GM19397 (cell line): ENCODE measurements at regions not wholly inside any gene's neighbourhood (a gene's known extent, or its start where the extent isn't known, plus 50 kb on each side); places are given as distances from the start of the nearest gene placed in this dataset.
"Not testable (repeated sequence)": the region's sequence is repeated elsewhere in the genome, so short reads cannot be mapped to it uniquely, and the experiment has no call there.

Experiments used
- ATAC-seq: cut with Tn5 transposase; IDR thresholded peaks from one replicate; pipeline ENCODE4 v1.9.1; 2021; ENCODE audit warnings: mild to moderate bottlenecking, moderate library complexity; ENCODE audit not compliant: unreplicated experiment

DNA sequence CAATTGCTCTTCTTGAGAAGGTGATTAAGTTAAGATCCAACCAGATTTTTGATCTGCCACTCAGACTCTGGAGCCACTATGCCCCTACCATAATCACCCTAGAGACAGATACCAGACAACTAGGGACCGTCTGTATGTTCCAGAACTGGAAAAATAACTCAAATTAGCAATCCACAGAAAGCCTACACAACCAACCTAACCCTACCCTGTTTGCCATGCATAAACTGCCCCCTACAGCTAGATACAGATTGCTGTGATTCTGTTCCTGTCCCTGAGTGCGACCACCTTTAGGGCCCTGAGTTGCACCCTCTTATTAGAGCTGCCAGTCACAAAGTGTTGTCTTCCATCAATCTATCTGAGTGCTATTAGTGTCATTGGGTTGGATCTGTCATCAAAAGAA lies 929.8 kb upstream of the SLITRK1 start:
- ATAC-seq: no peak

DNA sequence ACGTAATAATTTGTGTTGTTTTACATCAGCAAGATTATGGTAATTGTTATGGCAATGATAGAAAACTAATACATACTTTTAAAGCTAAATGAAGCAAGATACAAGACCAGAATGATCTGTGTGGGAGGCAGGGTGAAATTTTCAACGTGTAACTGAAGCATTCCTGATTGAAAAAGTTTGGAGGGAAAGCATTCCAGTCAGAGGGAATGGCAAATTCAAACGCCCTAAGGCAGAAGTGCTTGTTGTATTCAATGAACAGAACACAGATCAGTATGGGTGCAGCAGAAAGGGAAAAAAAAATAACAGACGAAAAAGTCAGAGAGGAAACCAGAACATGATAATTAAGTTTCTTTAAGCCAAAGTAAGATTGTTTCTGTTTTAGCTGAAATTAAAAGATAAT lies 928.5 kb upstream of the SLITRK1 start:
- ATAC-seq: no peak

DNA sequence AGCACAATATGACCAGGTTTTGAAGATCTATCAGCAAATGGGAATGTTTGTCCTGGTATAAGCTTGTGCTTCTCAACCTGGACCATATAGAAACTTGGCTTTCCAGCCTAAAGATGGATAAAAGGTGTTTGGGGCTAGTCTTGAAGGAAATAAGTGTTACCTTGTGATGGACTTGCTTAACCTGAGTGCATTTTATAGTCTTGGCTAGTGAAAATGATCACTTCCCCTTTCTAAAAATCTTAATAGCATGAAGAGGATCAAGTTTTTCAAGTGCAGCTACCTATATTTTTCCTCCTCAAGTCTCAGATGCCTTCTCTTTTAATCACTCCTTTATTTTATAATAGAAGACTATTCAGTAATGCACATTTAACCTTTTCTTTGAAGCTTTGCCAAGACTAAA lies 919.8 kb upstream of the SLITRK1 start:
- ATAC-seq: no peak

DNA sequence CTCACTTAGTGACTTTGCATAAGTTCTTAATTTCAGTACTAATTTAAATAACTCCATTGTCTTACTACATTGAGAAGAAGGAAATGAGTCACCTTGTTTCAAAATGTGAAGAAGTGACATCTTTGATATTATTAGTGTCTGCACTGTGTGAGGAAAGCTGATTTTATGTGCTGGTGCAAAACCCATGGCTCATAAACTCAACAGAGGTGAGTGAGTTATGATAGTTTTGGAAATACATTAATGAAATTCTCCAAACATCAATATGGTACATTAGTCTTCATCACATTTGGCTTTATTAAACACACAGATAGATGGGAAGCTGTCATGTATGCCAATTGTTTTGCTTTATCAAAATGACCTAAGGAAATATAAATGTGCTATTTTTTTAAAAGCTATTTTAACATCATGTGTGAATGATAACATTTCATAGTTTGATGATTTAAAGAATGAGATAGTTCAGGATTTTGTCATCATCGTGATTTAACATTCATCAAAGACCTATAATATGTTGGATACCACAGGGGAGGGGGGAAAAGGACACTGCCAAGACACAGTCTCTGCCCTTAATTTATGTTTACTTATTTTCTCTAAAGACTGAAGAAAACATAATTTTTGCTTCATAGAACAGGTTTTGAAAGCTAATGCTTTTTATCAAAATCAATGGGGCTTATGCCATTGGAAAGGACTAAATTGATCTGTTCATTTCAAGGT lies 902.3 kb upstream of the SLITRK1 start:
- ATAC-seq: no peak

DNA sequence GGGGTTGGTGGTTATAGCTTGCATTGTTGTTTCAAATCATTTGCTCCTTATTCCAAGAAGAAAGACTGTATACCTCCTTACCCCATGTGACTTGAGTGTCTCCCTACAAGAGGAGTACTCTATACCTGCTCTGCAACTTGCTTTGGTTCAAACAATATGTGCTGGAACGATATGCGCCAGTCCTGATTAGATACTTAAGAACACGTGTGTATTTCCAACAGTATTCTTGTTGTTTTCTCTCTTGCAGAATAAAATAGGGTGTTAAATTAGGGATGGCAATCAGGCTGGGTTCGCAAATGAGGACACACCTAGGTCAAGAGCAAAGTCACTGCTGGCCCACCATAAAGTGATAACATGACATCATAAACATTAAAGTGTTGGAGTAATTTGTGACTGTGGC lies 895.0 kb upstream of the SLITRK1 start:
- ATAC-seq: no peak

DNA sequence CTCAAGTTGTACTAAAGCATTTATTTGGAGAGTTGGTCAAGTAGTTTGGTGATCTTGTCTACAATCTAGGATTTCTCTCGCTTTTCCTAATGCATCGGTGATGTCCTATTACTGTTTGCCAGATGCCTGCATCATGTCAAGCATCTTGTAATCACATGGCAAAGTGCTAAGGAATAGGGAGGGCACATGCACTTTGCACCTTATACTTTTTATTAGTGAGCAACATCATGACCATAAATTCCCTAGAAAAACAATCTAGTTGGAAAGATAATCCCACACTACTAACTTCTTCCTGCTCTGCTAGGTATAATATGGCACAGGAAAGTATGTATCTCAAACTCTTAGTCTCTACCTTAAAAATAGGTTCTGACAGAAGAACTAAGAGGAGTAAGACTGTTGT lies 894.3 kb upstream of the SLITRK1 start:
- no peak for ATAC-seq

DNA sequence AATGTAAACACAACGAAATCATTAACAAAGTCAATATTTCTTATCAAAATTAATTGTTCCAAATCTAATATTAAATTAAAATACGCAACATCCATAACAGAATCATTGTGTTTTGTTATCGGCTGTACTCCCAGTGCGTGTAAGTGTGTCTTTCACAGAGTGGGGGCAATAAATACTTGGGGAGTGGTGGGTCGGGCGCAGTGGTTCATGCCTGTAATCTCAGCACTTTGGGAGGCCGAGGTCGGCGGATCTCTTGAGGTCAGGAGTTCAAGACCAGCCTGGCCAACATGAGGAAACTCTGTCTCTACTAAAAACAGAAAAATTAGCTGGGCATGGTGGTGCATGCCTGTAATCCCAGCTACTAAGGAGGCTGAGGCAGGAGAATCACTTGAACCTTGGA lies 893.6 kb upstream of the SLITRK1 start:
- ATAC-seq: not testable (repeated sequence)

DNA sequence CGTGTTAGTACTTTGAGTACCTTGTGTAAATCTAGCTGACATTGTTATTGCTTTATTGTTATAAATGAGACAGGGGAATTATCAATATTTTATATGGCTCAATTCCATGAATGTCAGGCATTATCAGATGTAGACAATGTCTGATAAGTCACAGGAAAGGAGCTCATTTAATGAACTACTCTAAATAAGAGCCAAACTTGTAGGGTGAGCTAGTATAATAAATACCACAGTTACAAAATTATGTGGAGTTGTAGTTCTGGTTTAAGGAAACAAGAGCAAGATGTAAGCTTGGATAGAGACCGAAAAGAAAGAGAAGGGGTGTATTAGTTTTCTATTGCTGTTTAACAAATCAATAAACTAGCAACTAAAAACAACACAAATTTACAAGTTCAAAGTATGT lies 891.8 kb upstream of the SLITRK1 start:
- no peak for ATAC-seq

DNA sequence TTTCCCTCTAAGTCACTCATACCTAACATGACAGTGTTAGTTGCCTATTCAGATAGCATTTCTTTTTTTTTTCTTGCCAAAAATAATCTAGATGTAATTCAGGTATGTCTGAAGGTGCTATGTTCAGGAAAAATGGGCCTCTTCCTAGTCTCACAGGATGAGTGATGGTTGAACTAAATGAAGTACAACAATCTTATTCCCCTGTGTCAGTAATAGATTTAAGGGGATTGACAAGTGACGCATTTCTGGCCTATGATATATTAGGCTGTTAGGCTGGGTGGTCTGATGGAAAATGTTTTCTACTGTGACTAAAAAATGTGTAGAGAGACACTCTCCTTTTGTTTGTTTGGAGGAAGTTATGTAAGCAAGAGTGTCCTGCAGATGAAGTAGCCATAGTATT lies 878.7 kb upstream of the SLITRK1 start:
- no peak for ATAC-seq

DNA sequence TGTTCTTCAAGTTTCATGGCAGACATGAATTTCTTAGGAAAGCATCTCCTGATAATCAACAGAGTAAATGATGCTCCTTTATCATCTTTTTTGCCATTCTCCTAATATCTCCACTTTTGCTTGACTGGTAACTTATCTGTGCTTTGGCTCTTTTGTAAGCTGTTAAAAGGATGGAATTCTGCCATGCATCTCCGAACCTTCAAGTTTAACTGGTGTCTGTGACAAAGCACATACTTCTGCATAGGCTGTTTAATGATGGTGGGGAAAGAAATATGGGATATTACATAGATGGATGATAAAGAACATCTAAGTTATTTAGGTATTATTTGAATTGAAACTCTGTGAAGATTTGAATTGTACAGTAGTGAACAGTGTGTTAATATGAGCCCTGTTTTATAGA lies 866.9 kb upstream of the SLITRK1 start:
- no peak for ATAC-seq

DNA sequence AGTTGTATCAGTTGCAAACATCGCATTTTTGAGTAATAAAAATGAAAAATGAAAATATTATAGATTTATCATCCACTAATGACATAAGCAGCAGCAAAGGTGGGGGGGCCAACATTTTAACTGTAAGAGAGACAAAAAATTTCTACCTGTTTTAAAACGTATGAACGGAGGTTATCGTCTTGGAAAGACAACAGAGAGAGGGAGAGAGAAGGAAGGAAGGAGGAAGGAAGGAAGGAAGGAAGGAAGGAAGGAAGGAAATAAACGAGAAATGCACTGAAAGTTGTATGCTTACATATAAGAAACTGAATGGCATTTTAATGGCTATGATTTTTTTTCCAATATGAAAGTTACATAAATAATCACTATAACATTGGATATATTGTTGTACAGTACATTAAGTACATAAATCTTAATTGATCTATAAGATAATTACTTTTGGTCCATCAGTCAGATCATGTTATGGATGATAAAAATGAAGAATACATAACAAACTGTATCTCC lies 862.8 kb upstream of the SLITRK1 start:
- ATAC-seq: no peak

DNA sequence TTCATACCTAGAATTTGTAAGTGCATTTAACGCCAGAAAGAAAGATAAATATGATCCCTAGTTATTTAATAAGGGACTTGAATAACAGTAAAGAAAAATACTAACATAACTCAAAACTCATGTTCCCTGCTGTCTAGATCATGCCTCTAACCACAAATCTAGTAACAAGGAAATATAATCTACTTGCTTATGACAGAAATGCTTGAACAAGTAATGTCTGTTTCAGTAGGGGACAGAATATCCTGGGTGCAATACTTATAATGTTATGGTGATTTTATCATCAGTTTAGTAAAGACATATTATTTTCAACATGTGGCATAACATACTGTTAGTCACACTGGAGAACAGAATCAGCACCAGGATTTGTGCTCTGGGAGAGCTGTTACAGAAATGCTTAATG lies 861.9 kb upstream of the SLITRK1 start:
- no peak for ATAC-seq

DNA sequence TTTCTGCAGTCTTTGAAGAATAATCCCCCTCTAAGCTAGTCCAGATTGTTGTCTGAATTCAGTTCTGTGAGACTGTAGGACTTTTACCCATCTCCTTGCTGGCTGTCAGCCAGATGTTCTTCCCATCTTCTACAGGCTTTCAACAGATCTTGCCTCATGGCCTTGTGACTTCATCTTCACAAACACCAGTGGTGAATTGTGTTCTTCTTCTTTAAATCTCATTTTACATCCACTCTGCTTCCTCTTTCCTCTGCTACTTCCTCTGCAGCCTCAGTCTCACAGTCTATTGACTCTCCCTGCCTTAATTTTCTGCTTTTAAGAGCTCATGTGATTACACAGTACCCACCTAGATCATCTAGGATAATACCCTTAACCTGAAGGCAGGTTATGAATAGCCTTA lies 859.0 kb upstream of the SLITRK1 start:
- no peak for ATAC-seq

DNA sequence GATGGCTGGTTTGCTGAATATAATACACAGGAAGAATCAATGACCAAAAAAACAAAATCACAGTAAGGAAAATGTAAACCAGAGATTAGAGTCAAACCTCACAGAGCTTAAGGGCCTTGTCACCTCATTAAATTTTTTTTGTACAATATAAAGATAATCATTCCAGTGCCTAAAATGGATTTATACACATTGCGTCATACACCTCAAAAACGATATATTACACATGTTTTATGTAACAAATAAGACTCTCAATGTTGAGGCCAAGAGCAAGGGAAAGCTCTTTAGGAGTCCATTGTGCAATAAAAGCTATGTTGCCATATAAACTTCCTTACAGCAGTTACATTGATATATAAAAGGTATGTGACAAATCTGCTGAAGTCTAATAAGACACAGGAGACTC lies 856.7 kb upstream of the SLITRK1 start:
- no peak for ATAC-seq

DNA sequence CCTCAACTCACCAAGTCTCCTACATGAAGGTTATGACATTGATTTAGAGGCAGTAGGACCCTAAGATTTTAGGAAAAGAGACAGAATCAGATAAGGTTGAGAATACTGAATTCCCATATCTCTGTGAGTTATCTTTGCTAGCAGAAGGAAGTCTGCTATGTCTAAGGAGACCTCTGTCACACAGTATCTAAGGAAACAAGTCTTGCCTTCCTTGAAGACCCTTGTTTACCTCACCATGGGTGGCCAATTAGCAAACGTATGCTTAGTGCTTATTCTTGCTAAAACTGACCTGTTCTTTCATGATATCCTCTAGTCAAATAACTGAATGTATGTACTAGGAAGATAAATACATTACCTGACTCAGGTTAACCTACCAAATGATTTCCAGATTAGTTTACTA lies 855.4 kb upstream of the SLITRK1 start:
- no peak for ATAC-seq

DNA sequence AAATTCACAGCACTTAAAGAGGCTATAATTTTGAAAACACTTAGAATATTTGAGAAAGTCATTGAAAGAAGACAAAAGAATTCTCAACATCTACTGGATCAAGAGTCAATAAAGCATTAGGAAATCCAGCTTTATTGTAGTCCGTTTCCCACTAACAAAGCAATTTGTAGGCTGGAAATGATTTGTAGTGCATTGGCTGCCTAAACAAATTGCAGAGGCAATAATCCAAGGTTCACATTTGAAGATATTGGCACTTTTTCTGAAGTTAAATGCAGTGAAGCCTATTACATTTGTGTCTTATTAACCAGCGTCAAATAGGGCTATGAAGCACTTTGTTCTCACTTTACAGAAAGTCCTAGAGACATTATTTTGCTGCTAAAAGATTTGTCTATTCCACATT lies 848.1 kb upstream of the SLITRK1 start:
- no peak for ATAC-seq

DNA sequence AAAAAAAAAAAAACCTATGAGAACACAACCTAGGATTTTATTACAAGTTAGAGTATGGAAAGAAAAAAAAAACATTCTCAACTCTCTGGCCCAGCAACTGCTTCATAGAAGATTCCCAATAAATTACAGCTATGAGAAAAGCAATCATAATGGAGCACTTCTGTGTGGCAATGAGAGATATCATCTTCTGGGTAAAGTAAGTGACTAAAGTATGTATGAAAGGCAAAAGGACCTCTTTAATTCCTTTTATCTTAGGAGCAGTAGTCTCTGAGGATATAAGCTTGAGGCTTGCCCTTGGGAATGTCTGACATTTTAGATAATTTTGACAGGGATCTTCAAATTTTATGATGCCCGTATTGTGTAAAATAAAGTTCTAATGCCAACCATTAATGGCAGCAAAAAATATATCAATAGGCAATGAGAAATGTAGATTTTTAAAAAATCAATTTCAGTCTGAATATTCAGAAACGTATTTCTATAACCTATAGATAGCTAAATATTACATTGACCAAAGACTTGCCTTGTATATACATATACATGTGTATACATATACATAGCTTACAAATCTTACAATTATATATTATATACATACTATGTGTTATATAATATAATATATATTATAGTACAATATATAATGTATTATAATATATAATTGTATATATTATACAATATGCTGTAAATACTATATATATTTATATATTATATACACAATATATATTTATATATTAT lies 823.9 kb upstream of the SLITRK1 start:
- no peak for ATAC-seq

DNA sequence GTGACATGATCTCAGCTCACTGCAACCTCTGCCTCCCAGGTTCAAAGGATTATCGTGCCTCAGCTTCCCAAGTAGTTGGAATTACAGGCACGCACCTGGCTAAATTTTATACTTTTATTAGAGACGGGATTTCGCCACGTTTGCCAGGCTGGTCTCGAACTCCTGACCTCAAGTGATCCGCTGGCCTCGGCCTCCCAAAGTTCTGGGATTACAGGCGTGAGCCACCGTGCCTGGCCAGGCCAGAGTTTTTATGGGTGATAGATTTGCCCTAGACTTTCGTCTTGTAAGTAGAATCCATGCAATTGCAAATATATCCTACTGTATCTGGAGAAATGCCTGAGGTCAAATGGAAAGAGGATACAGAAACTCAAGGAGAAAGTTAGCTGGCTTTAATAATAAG lies 819.9 kb upstream of the SLITRK1 start:
- no peak for ATAC-seq

DNA sequence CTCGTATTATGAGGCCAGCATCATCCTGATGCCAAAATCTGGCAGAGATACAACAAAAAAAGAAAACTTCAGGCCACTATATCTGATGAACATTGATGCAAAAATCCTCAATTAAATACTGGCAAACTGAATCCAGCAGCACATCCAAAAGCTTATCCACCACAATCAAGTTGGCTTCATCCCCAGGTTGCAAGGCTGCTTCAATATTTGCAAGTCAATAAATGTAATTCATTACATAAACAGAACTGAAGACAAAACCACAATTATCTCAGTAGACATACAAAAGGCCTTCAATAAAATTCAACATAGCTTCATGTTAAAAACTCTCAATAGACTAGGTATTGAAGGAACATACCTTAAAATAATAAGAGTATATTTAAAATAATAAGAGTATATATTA lies 815.3 kb upstream of the SLITRK1 start:
- ATAC-seq: not testable (repeated sequence)

DNA sequence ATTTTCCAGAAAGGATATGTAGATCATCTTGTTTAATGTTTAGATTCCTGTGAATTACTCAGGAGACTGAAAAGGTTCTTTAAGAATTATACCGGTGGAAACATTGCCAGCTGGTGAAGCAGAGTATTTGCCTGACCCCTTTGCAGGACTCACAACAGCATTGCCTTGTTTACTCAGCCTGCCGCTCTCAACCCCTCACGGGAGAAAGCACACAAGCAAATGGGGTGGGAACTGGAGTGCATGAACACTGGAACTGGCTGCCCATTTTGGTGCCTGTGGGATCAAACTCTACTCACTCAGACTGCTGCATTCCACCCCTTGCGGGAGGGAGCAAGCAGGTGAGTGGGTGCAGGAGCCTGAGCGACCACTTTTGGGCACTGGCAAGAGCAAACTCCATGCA lies 804.7 kb upstream of the SLITRK1 start:
- no peak for ATAC-seq

DNA sequence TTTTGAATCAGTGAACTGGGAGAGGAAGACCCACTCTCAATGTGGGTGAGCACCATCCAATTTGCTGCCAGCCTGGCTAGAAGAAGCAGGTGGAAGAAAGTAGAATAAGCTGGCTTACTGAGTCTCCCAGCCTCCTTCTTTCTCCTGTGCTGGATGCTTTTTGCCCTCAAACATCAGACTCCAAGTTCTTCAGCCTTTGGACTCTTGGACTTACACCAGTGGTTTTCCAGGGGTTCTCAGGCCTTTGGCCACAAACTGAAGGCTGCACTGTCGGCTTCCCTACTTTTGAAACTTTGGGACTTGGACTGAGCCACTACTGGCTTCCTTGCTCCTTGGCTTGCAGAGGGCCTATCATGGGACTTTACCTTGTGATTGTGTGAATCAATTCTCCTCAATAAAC lies 804.2 kb upstream of the SLITRK1 start:
- no peak for ATAC-seq

DNA sequence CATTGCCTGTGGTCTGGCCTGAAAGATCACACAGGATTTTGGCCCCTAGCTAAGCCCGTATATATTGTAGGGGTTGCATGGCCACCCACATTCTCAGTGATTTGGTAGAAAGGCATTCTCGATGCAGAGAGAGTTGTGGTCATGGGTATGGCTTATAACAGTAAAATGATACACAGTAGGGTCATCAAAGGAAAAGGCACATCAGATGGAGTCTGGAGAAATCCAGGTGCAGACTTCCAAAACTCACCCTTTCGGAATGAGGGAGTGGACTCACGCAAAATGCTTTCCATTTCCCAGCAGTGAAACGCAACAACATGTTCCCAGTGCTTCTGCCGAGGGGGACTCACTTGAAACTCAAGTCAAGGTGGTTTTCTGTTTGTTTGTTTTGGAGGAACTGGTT lies 802.5 kb upstream of the SLITRK1 start:
- ATAC-seq: no peak
